Osteoblast (primary cell): ENCODE measurements at regions not wholly inside any gene's neighbourhood (a gene's known extent, or its start where the extent isn't known, plus 50 kb on each side); places are given as distances from the start of the nearest gene placed in this dataset.

Source experiments
- DNase-seq: peaks from one replicate; pipeline ENCODE4 v3.0.0; 2011; ENCODE audit warnings: low spot score, mixed read lengths; ENCODE audit not compliant: insufficient read length; ENCODE audit errors: missing footprints
- H2AFZ ChIP-seq: 2 replicates; pipeline ENCODE4 v1.6.0; 2011; ENCODE audit warnings: mild to moderate bottlenecking, low read length
- H3K27ac ChIP-seq: 2 replicates; pipeline ENCODE4 v1.5.1; 2011; ENCODE audit warnings: mild to moderate bottlenecking, low read depth, low read length, moderate library complexity
- H3K27me3 ChIP-seq: 2 replicates; pipeline ENCODE4 v1.6.0; 2012; ENCODE audit warnings: mild to moderate bottlenecking, control low read depth, inconsistent platforms, low read length, moderate library complexity; ENCODE audit not compliant: insufficient read depth
- H3K36me3 ChIP-seq: 2 replicates; pipeline ENCODE4 v1.5.1; 2011; ENCODE audit warnings: mild to moderate bottlenecking, low read length, control low read depth, moderate library complexity; ENCODE audit not compliant: insufficient read depth
- H3K4me1 ChIP-seq: 2 replicates; pipeline ENCODE4 v1.5.1; 2011; ENCODE audit warnings: mild to moderate bottlenecking, low read length, control low read depth, moderate library complexity; ENCODE audit not compliant: insufficient read depth
- H3K4me2 ChIP-seq: 2 replicates; pipeline ENCODE4 v1.6.0; 2011; ENCODE audit warnings: mild to moderate bottlenecking, low read length; ENCODE audit not compliant: insufficient read depth
- H3K4me3 ChIP-seq: fragments of 200-600 bp; sonication (generic); 3 replicates; pipeline ENCODE4 v1.5.1; 2012; ENCODE audit warnings: mild to moderate bottlenecking, low read length, inconsistent platforms; ENCODE audit not compliant: insufficient read depth
- H3K79me2 ChIP-seq: 2 replicates; pipeline ENCODE4 v1.6.0; 2012; ENCODE audit warnings: mild to moderate bottlenecking, low read length, control low read depth, inconsistent platforms; ENCODE audit not compliant: insufficient read depth
- H3K9me3 ChIP-seq: 2 replicates; pipeline ENCODE4 v1.5.1; 2011; ENCODE audit warnings: low read depth, low read length, control low read depth
- H4K20me1 ChIP-seq: 2 replicates; pipeline ENCODE4 v1.6.0; 2012; ENCODE audit warnings: mild to moderate bottlenecking, low read length, control low read depth; ENCODE audit not compliant: insufficient read depth
- TF ChIP-seq, protein P1 (sequence below): IDR thresholded peaks from 2 replicates; pipeline ENCODE4 v1.5.1; 2011; ENCODE audit warnings: mild to moderate bottlenecking, low read depth, low read length, moderate library complexity; ENCODE audit errors: extremely low read depth

DNA sequence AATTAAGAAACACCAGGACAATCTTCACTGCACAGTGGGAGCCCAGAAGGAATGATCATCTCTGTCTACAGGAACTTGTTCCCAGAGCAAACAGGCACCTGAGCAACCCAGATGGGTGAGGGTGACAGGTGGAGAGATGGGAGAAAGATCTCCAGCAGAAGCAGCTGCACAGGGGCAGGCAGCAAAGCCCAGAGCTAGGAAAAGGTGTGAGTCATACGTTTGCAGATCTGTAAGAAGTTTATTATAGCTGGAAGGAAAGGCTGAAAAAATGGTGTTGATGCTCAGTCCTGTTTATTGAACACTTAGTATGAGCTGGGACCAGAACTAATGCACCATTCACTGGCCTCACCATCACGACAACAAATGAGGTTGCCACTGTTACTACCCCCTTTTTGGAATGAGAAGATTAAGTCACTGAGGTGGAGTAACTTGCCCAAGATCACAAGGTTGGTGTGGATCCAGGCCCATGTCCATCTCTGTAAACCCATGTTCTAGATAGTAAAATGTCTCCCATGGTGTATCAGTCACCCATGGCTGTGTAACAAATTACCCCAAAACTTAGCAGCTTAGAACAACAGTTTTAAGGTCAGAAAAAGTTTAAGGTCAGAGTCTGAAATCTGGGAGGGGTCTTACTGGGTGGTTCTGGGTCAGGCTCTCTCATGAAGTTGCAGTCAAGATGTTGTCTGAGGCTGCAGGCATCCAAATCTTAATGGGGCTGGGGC is 506.9 kb downstream of the RPS24 start:
- H3K36me3 ChIP-seq, result no peaks in the 10 kb centered on the region
- TF ChIP-seq, protein P1, sequence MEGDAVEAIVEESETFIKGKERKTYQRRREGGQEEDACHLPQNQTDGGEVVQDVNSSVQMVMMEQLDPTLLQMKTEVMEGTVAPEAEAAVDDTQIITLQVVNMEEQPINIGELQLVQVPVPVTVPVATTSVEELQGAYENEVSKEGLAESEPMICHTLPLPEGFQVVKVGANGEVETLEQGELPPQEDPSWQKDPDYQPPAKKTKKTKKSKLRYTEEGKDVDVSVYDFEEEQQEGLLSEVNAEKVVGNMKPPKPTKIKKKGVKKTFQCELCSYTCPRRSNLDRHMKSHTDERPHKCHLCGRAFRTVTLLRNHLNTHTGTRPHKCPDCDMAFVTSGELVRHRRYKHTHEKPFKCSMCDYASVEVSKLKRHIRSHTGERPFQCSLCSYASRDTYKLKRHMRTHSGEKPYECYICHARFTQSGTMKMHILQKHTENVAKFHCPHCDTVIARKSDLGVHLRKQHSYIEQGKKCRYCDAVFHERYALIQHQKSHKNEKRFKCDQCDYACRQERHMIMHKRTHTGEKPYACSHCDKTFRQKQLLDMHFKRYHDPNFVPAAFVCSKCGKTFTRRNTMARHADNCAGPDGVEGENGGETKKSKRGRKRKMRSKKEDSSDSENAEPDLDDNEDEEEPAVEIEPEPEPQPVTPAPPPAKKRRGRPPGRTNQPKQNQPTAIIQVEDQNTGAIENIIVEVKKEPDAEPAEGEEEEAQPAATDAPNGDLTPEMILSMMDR, result no peak
- H3K27me3 ChIP-seq, result peaks cover 10% of the 10 kb centered on the region
- H2AFZ ChIP-seq, result no peak overlapping the region
- H3K4me1 ChIP-seq, result peaks cover 41% of the 10 kb centered on the region
- DNase-seq, result no peak
- no peaks in the 10 kb centered on the region for H3K9me3 ChIP-seq
- no peaks in the 10 kb centered on the region for H3K79me2 ChIP-seq
- H3K27ac ChIP-seq, result no peak overlapping the region
- no peak overlapping the region for H3K4me3 ChIP-seq
- no peaks in the 10 kb centered on the region for H4K20me1 ChIP-seq
- H3K4me2 ChIP-seq, result no peak overlapping the region

DNA sequence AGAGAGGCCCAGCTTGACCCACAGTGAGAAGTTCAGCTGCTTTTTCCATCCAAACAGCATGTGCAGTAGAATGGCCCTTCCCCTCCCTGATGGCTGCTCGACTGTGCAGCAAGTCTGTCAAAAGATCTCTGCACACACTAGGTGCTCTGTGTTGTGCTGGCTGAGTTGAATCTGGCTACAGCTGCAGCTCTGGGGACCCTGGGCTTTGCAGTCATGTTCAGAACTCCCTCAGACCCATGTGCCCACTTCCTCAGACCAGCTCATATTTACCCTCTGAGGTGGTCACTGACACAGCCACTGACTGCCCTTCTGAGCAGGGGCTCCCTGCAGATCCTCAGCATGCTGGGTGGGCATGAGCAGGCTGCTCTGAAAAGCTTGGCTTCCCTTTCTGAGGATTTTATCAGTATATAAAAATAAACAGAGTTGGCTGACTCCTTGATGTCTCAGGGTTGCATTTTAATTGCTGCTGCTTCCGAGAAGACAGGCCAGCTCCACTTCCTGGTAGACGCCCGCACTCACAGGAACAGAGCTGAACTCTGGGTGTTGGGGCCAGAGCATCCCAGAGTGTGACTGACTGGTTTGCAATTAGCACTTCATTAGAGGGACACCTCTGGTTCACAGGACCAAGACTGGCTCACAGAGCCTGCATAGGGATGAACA is 507.9 kb downstream of the RPS24 start:
- no peak for DNase-seq
- Histone ChIP-seq H3K27ac (peak overlapping the region; percentile 33), H3K4me2 (no peak overlapping the region), H3K4me1 (peaks cover 41% of the 10 kb centered on the region), H3K4me3 (no peak overlapping the region), H3K36me3 (no peaks in the 10 kb centered on the region), H4K20me1 (no peaks in the 10 kb centered on the region), H3K79me2 (no peaks in the 10 kb centered on the region), H2AFZ (peak overlapping the region; percentile 50), H3K27me3 (peaks cover 10% of the 10 kb centered on the region), H3K9me3 (no peaks in the 10 kb centered on the region)
- TF ChIP-seq, protein P1, result no peak

DNA sequence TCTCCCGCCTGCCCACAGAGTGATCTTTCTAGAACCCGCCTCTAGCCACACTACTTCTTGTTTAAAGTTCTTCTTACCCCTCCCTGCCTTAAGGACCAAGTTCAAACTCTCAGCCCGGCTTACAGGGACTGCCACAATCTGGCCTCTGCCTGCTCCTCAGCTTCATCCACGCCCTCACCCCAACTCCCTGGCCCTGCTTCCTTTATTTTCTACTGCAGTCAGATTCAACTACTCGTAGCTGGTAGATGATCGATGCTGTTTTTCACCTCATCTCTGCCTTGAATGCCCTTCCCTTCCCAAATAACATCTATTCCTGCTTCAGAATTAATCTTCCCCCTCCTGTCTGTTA is 508.5 kb downstream of the RPS24 start:
- DNase-seq, result no peak
- Histone ChIP-seq H2AFZ (peak overlapping the region; percentile 50), H3K4me2 (no peak overlapping the region), H3K27me3 (peaks cover 12% of the 10 kb centered on the region), H3K79me2 (no peaks in the 10 kb centered on the region), H3K9me3 (no peaks in the 10 kb centered on the region), H3K27ac (peak overlapping the region; percentile 33), H3K36me3 (no peaks in the 10 kb centered on the region), H3K4me1 (peaks cover 41% of the 10 kb centered on the region), H3K4me3 (no peak overlapping the region), H4K20me1 (no peaks in the 10 kb centered on the region)
- TF ChIP-seq, protein P1, result no peak

DNA sequence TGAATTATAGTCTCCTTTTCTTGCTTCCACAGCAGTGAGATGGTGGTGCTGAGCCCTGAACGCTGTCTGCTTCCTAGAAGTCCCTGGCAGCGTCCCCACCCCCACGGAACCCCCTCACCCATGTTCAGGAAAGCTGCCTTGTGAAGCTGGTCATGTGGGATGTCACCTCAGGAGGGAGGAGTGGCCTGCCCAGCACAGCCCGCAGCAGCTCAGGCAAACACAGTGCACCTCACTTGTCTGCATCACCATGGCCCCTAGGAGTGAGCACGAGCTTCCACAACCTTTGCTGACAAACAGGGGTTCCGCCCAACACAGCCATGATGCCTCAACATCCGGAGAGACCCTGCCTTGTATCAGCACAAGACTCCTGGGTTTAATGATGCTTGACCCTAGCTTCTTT is 508.9 kb downstream of the RPS24 start:
- H3K27ac ChIP-seq, result peak overlapping the region; percentile 86
- TF ChIP-seq, protein P1, result no peak
- H3K4me2 ChIP-seq, result no peak overlapping the region
- peaks cover 41% of the 10 kb centered on the region for H3K4me1 ChIP-seq
- peaks cover 16% of the 10 kb centered on the region for H3K27me3 ChIP-seq
- H3K9me3 ChIP-seq, result no peaks in the 10 kb centered on the region
- no peak overlapping the region for H3K4me3 ChIP-seq
- H3K36me3 ChIP-seq, result no peaks in the 10 kb centered on the region
- no peak for DNase-seq
- no peak overlapping the region for H2AFZ ChIP-seq
- H3K79me2 ChIP-seq, result no peaks in the 10 kb centered on the region
- no peaks in the 10 kb centered on the region for H4K20me1 ChIP-seq
